NCI-H524 treated with DMSO at 0.1 percent for 48 hours (cell line): ENCODE measurements at regions not wholly inside any gene's neighbourhood (a gene's known extent, or its start where the extent isn't known, plus 50 kb on each side); places are given as distances from the start of the nearest gene placed in this dataset.

ENCODE experiments used
- DNase-seq: peaks from one replicate; lab custom pipeline; 2025; lab: John Stamatoyannopoulos, UW

- no peak for DNase-seq
Observed at GRCh38 chr1:96996001-96996400, 274.4 kb downstream of the PTBP2 start.

- no peak for DNase-seq
Observed at GRCh38 chr1:96997717-96998116, 276.1 kb downstream of the PTBP2 start.

- DNase-seq = no peak
Observed at GRCh38 chr1:96998466-96998865, 276.9 kb downstream of the PTBP2 start.

GRCh38 chr1:96999191-96999590 is 277.6 kb downstream of the PTBP2 start:
- no peak for DNase-seq

- DNase-seq = no peak
Observed at GRCh38 chr1:97004054-97004453, 282.5 kb downstream of the PTBP2 start.

GRCh38 chr1:97004743-97005142 is 283.2 kb downstream of the PTBP2 start:
- no peak for DNase-seq

GRCh38 chr1:97006044-97006661 is 284.6 kb downstream of the PTBP2 start:
- no peak for DNase-seq

GRCh38 chr1:97007840-97008604 is 286.4 kb downstream of the PTBP2 start:
- DNase-seq = no peak

GRCh38 chr1:97010566-97011264 is 289.1 kb downstream of the PTBP2 start:
- no peak for DNase-seq

GRCh38 chr1:97013136-97013535 is 291.6 kb downstream of the PTBP2 start:
- DNase-seq = no peak

GRCh38 chr1:97013941-97014340 is 292.4 kb downstream of the PTBP2 start:
- DNase-seq = no peak

GRCh38 chr1:97014426-97014825 is 292.8 kb downstream of the PTBP2 start:
- no peak for DNase-seq

- DNase-seq = no peak
Observed at GRCh38 chr1:97017895-97018294, 296.3 kb downstream of the PTBP2 start.
